Psoas muscle (tissue), 7 donors: ENCODE measurements at regions not wholly inside any gene's neighbourhood (a gene's known extent, or its start where the extent isn't known, plus 50 kb on each side); places are given as distances from the start of the nearest gene placed in this dataset.

Experiments
- ATAC-seq, 4 donors: fragments of 200-7000 bp; cut with Tn5 transposase; one replicate each; pipeline ENCODE4 v1.9.1; 2020; ENCODE audit warnings: moderate library complexity in 3 of 4, mild to moderate bottlenecking in 2 of 4
- DNase-seq, 2 donors: peaks; one replicate each; pipeline ENCODE4 v3.0.0-alpha.2; 2020
- H3K27ac ChIP-seq: fragments of 200-600 bp; one replicate; pipeline ENCODE4 v1.8.0; 2022
- H3K27me3 ChIP-seq, 3 donors: fragments of 200-600 bp in 1 of 3; one replicate each; pipeline versions ENCODE4 v1.6.1 to v1.8.0; 2013 to 2022; ENCODE audit warnings: low read length in 2 of 3, mild to moderate bottlenecking in 2 of 3, moderate library complexity in 1 of 3; ENCODE audit not compliant: insufficient read depth in 3 of 3
- H3K36me3 ChIP-seq, 2 donors: fragments of 200-600 bp in 1 of 2; one replicate each; pipeline versions ENCODE4 v1.6.1 to v1.8.0; 2013 to 2022; ENCODE audit warnings: low read depth in 1 of 2, mild to moderate bottlenecking in 1 of 2, moderate library complexity in 1 of 2; ENCODE audit not compliant: insufficient read depth in 1 of 2
- H3K4me1 ChIP-seq: fragments of 200-600 bp; one replicate; pipeline ENCODE4 v1.8.0; 2022
- H3K4me3 ChIP-seq: fragments of 200-600 bp; one replicate; pipeline ENCODE4 v1.8.0; 2022; ENCODE audit warnings: mild to moderate bottlenecking
- H3K9me3 ChIP-seq: fragments of 200-600 bp; one replicate; pipeline ENCODE4 v1.8.0; 2022
- WGBS, 3 donors: extraction: QIAGEN DNeasy Blood & Tissue Kit; methylation state at CpG; one replicate each; pipeline versions ENCODE4 v1.1.6 to v1.1.7; 2013; 5-methylcytosine and 5-hydroxymethylcytosine counted together
- intact Hi-C, 2 donors: fragments of 100-400 bp; cut with DNase I; formaldehyde crosslinking; loops; one replicate each; pipeline versions ENCODE4 v1.11.0 to v1.14.2; 2022
- TF ChIP-seq, protein P1 (sequence below): fragments of 200-600 bp; IDR thresholded peaks from one replicate; pipeline ENCODE4 v1.8.0; 2022; ENCODE audit warnings: antibody characterized with exemption
- donor health status: healthy with polysubstance abuse.
- donor health status: DM: no; HTN: no; CAD: no; lungs with moderate emphysema.
- donor health status: Bipolar disorder and iron deficiency.
- donor health status: healthy.
- donor health status: DM: yes; HTN: yes; CAD: no.
- donor health status: DM: no; HTN: no; CAD: no.
- donor health status: DM: yes; HTN: yes; CAD: no.

DNA sequence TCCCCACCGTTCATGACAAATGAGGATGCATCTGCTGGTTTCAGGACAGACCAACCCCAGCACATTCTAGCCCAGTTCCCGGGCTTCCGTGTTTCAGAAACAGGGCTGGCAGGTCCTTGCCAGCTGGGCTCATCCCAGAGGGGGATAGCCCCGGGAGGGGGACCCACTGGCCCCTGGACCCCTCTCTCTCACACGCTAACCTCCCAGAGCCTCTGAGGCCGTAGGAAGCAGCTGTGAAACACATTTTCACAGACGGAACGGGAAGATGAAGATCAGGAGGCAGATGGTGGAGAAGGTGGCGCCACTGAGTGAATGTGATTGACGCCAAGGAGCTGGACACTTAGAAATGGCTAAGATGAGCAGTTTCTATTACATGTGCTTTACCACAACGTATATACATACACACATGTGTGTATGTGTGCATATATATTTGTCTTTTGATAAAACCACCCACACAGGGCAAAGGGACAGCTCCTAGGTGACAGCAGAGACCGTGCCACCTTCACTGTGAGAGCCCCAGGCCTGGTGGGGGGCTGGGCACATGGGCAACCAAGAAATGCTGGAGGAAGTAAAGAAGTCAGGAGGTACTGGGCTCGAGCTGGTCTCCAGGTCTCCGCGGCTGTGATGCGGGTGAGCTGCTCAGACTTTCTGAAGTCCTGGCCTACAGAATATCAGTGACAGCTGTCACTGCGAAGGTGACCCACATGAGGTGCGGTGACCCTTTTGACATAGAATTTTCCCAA, 168.6 kb upstream of the IQSEC1 start:
- no peak overlapping the region for H3K27ac ChIP-seq
- intact Hi-C loops, result no loop called here
- TF ChIP-seq, protein P1, sequence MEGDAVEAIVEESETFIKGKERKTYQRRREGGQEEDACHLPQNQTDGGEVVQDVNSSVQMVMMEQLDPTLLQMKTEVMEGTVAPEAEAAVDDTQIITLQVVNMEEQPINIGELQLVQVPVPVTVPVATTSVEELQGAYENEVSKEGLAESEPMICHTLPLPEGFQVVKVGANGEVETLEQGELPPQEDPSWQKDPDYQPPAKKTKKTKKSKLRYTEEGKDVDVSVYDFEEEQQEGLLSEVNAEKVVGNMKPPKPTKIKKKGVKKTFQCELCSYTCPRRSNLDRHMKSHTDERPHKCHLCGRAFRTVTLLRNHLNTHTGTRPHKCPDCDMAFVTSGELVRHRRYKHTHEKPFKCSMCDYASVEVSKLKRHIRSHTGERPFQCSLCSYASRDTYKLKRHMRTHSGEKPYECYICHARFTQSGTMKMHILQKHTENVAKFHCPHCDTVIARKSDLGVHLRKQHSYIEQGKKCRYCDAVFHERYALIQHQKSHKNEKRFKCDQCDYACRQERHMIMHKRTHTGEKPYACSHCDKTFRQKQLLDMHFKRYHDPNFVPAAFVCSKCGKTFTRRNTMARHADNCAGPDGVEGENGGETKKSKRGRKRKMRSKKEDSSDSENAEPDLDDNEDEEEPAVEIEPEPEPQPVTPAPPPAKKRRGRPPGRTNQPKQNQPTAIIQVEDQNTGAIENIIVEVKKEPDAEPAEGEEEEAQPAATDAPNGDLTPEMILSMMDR, result no peak
- peaks cover 0 to 2% (median 0%) of the 10 kb centered on the region in 3 donors for H3K27me3 ChIP-seq
- DNase-seq (no peak), ATAC-seq (no peak)
- no peaks in the 10 kb centered on the region for H3K4me1 ChIP-seq
- H3K4me3 ChIP-seq, result no peak overlapping the region
- H3K9me3 ChIP-seq, result no peaks in the 10 kb centered on the region
- H3K36me3 ChIP-seq, result no peaks in the 10 kb centered on the region
- 75 to 77% (median 76%) methylated on average over 18 of the region's 18 CpGs for WGBS, 3 donors

DNA sequence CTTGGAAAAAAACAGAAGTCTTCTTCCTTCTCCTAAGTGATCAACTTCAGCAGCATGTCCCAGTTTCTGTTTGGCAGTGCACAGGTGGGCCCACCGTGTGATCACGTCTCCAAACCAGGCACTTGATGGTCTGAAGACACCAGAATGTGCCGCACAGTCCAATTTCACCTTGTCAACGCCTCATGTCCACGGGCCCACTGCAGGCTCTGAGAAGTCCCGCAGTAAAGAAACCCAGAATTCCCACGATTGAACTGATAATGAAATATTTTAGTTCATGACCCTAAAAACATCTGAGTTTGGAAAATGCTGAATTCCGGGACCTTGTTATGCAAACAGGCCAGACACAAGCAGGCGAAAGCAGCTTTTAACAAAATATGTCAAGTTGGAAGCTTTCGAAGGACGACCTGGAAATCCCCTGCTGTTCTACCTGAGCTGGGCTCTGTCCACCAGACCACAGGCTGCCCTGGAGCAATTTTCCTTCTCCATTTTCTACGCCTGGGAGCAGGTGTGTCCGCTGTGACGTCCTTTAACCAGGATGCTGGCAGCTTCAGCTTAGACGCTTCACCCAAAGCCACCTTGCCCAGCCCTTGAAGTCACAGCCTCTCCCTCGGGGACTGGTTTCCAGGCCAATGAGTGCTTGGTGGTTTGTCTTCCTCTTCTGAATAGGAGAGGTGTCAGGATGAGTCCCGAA, 167.8 kb upstream of the IQSEC1 start:
- Histone ChIP-seq H3K36me3 (no peaks in the 10 kb centered on the region), H3K4me1 (no peaks in the 10 kb centered on the region), H3K9me3 (no peaks in the 10 kb centered on the region), H3K4me3 (no peak overlapping the region), H3K27me3 (peaks cover 0 to 2% (median 0%) of the 10 kb centered on the region in 3 donors), H3K27ac (no peak overlapping the region)
- intact Hi-C loops, result no loop called here
- ATAC-seq (no peak), DNase-seq (no peak)
- TF ChIP-seq, protein P1, result no peak
- WGBS, 3 donors, result 85 to 92% (median 90%) methylated on average over 17 of the region's 17 CpGs

DNA sequence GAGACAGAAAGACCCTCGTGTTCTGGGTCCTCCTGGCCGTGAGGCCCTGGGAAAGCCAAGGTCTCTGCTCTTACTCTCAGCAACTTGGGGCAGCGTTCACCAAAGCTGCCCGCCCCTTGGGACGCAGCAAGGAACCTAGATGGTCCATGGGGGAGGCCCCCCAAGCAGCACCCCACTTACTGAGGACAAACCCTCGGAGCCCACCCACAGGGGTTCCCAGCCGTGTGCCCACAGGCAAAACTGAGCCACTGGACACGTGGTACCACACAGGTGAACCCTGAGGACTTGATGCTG, 166.2 kb upstream of the IQSEC1 start:
- Histone ChIP-seq H3K27ac (no peak overlapping the region), H3K4me1 (no peaks in the 10 kb centered on the region), H3K36me3 (no peaks in the 10 kb centered on the region), H3K4me3 (no peak overlapping the region), H3K9me3 (no peaks in the 10 kb centered on the region), H3K27me3 (peaks cover 0 to 2% (median 0%) of the 10 kb centered on the region in 3 donors)
- intact Hi-C loops, result no loop called here
- ATAC-seq, result no peak
- no peak for DNase-seq
- TF ChIP-seq, protein P1, result no peak
- WGBS, 3 donors, result 83 to 88% (median 86%) methylated on average over 8 of the region's 8 CpGs

DNA sequence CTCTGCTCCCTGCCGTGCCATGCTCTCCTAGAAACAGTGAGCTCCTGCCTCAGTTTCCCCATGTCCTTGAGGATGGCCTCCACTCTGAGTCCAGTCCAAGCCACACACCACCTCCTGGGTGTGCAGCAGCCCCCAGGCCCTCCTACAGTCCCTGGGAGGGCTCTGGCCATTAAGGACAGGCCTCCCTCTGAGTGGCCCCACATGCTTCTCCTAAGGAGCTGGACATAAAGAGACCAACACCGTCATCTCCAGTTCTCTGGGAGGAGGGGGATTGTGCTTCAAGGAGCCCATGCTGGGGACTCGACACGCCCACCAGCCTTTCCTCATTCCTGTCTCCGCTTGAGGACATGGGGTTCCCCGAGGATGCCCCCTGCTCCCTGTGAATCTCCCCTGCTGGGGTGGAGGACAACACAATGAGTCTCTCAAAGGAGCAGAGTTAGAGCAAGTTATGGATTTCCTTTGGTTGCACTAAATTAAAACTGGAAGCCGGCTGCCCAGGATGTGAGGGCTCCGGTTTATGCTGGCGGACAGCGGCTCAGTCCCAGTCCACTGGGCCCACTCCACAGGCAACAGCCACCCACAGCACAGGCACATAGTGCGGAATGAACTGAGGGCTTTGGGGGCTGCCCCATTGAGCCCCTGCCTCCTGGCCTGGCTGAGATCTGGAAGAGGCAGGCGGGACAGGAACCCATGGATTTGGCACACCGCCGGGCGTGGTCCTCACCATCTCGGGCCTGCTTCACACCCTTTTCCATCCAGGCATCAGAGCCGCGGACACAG, 165.6 kb upstream of the IQSEC1 start:
- Histone ChIP-seq H3K4me1 (no peaks in the 10 kb centered on the region), H3K27me3 (peaks cover 0 to 2% (median 0%) of the 10 kb centered on the region in 3 donors), H3K4me3 (no peak overlapping the region), H3K36me3 (no peaks in the 10 kb centered on the region), H3K9me3 (no peaks in the 10 kb centered on the region), H3K27ac (no peak overlapping the region)
- WGBS, 3 donors, result 85 to 90% (median 87%) methylated on average over 18 of the region's 18 CpGs
- ATAC-seq (no peak), DNase-seq (no peak)
- TF ChIP-seq, protein P1, result no peak
- intact Hi-C loops, result no loop called here
